Urothelium cell line (cell line): ENCODE measurements at regions not wholly inside any gene's neighbourhood (a gene's known extent, or its start where the extent isn't known, plus 50 kb on each side); places are given as distances from the start of the nearest gene placed in this dataset.
A peak's percentile ranks its signal among the peaks of the same experiment; 100 is the strongest.

Experiments
- DNase-seq: peaks from one replicate; pipeline ENCODE4 v3.0.0; 2011; ENCODE audit warnings: low spot score, mixed read lengths
- FAIRE-seq: peaks from 2 replicates; lab custom pipeline; 2011; peaks lifted over from hg19 to GRCh38; lab: Jason Lieb, UNC

- FAIRE-seq (no peak), DNase-seq (no peak)
These were observed 66.1 kb upstream of the CXADR start for GRCh38 chr21:17446737-17447136.

- no peak for FAIRE-seq
- DNase-seq = no peak
These were observed 63.1 kb upstream of the CXADR start for GRCh38 chr21:17449701-17450100.

GRCh38 chr21:17451364-17451891, 61.4 kb upstream of the CXADR start:
- DNase-seq = no peak
- no peak for FAIRE-seq

GRCh38 chr21:17454315-17455027, 58.4 kb upstream of the CXADR start:
- DNase-seq = peak; percentile 69
- FAIRE-seq = no peak

GRCh38 chr21:17455028-17455353, 57.9 kb upstream of the CXADR start:
- FAIRE-seq (no peak), DNase-seq (no peak)

- FAIRE-seq (no peak), DNase-seq (no peak)
These were observed 57.4 kb upstream of the CXADR start for GRCh38 chr21:17455451-17455850.

- no peak for DNase-seq
- FAIRE-seq = no peak
These were observed 54.6 kb upstream of the CXADR start for GRCh38 chr21:17458279-17458678.

GRCh38 chr21:17460094-17460493, 52.7 kb upstream of the CXADR start:
- DNase-seq = no peak

GRCh38 chr21:17461014-17461413, 51.8 kb upstream of the CXADR start:
- FAIRE-seq (no peak), DNase-seq (peak; percentile 47)

More at GRCh38 chr21:17460094-17460493, 52.7 kb upstream of the CXADR start:
- no peak for FAIRE-seq

GRCh38 chr21:17461582-17461981, 51.3 kb upstream of the CXADR start:
- FAIRE-seq (no peak), DNase-seq (no peak)

- no peak for FAIRE-seq
These were observed 50.4 kb upstream of the CXADR start for GRCh38 chr21:17462276-17462981.

More at GRCh38 chr21:17462276-17462981, 50.4 kb upstream of the CXADR start:
- no peak for DNase-seq
